Hepatic stellate cell (primary cell): ENCODE measurements at regions not wholly inside any gene's neighbourhood (a gene's known extent, or its start where the extent isn't known, plus 50 kb on each side); places are given as distances from the start of the nearest gene placed in this dataset.
"Not testable (repeated sequence)": the region's sequence is repeated elsewhere in the genome, so short reads cannot be mapped to it uniquely, and the experiment has no call there.

Experiments
- DNase-seq: peaks from one replicate; pipeline ENCODE4 v3.0.0; 2011; ENCODE audit warnings: low spot score

DNA sequence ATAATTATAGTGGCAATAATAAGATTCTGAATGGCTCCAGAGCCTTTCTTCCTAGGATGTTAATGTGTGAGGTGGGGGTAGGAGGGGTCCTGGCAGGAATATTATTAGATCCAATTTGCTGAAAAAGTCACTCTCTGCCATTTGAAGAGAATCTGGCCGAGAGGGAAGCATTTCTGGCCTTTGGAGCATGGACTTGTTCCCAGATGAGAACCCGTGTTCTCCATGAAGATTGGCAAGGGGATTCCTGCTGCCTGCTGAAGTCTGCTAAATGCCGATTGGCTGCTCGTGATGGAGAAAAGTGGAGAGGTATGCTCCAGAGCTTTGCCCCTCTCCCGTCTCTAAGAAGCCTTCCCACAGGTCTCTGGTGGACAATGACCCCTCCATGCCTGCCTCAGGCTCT is 135.6 kb downstream of the TRIM43 start:
- DNase-seq: not testable (repeated sequence)

DNA sequence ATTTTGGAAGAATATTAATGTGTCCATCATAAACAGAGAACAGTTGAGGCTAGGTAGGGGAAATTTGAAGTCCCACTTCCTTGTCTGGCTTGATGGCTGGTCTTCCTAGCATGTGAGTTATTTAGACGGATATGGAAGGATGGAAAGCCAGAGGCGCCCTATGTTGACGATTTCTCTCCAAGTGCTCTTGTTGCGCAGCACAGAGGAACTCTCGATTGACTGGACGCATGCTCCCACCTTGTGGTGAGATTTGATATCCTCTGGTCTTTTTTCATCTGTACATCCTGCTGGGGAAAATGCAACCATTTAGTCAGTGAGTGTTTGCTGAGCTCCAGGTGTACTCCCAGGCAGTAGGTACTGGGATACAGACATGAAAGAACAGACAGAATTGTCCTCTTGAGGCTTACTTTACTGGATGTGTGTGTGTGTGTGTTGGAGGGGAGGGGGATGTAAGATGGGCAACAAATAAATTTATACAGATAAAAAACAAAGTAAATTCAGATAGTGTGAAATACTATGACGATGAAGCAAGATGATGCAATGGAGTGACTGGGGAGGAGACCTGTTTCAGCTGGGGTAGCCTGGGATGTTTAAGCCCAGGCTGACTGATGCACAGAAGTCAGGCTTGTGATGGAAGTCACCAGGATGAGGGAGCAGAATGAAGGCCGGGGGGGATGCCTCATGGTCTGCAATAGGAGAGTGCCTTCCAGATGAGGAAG is 137.2 kb downstream of the TRIM43 start:
- DNase-seq: peak; percentile 48

DNA sequence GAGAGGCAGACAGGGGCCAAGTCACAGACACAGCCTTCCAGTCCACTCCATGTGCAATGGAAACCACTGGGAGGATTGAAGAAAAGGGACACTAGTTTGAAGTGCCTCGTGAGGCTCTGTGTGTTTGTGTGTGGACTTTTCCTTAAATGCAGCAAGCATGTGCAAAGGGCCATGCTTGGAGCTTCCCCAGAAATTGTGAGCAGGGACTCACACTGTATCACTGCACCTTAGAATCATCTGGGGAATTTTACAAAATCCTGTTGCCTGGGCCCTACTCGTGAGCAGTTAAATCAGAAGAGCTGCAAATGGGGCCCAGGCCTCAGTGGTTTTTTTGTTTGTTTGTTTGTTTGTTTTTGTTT is 137.8 kb downstream of the TRIM43 start:
- no peak for DNase-seq

DNA sequence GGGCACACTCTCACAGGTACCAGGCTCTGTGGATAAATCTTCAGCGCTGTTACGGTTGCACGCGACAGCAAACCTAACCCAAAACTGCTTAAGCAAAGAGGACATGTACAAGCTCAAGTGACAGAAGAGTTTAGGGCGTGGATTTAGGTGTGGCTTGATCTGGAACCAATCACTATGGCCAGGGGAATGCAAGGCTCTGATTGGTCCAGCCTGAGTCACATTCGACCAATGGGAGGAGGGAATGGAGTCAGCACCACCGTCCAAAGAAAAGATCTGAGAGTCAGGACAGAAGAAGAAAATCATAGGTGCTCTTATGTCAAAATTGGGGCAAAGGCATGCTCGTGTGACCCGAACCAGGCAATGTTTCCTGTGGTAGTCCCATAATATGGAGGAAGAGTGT is 139.0 kb downstream of the TRIM43 start:
- no peak for DNase-seq

DNA sequence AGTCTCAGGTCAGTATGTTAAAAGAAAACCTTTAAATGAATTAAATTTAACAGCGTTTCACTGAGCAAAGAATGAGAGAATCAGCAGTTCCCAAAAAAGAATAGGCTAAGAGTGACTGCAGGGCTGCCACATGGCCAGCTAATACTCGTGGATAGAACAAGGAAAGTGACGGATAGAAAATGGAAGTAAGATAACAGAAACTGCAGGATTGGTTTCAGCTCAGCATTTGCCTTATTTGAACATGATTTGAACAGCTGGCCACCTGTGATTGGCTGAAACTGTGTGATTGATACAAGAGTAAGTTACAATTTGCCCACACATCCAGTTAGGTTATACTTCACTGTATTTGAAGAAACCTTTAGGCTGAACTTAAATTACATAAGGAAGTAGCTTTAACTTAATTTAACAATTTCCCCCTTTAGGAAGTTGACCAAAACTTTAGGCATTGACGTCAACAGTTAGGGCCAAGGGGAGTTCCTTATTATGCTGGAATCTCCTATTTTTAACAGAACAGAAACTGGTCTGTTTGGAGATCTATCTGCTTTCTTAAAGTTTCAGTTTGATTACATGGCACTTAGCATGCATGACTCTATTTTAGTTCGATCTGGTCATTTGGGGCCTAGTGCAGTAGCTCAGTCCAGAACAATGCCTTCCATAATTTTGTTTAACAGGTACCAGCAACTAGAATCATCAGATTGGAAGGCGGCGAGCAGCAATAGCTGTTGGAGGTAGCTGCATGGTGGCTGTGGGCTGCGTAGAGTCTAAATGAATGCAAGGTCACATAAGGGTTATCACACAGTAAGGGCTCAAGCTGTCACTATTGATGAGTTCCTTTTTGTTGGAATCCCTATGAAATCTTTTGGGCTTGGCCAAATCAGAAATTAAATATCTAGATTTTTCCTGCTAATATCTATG is 143.4 kb downstream of the TRIM43 start:
- DNase-seq: no peak

DNA sequence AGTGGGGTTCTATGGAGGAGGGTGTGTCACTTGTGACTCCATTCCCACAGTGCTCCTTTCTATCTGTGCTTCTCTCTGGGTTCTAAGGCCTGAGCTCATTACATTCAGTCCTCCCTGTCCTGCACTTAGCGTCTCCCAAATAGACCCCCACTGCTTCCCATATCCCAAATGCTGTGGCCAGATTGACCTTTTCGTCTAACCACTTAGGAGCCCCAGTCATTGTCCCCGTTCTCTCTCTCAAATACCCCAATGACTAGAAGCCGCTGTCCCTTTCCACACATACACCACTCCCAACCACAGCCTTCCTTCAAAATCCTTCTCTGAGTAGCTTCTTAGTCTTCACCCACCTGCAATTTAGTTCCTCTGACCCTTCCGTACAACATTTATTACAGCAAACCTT is 146.5 kb downstream of the TRIM43 start:
- no peak for DNase-seq

DNA sequence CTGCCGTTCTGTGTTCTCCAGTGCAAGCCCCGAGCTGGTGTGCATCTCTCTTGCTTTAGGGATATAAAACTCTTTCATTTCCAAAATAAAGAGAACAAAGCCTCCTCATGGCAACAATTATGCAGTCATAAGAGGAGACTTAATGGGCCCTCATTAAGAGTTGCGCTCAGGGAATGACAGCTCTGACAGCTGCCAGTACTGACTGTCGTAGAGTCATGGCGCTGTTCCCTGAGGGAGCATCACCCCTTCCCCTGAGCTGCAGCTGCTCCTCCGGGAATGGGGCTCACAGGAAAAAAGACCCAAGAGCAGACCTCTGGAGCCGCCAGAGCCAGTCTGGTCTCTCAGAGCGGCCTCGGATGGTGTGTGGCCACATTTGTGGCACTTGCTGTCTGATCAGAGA is 160.3 kb downstream of the TRIM43 start:
- DNase-seq: not testable (repeated sequence)

DNA sequence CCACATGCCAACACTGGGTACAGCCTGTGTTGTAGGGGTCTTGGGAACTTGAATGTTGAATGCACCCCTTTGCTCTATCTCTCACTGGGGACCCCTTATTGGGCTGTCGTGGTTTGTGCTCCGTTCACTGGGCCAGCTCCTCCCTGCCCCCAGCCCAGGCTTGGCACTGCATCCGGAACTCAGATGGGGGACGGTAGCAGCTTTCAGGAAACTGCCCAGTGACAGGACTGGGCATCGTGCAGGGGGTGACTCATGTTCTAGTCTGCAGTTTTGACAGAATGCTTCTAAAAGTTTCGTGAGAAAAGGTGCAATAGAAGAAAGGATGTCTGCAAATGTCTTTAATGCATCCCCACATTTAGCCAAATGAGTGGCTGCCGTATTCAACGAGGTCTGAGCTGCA is 162.0 kb downstream of the TRIM43 start:
- not testable (repeated sequence) for DNase-seq

DNA sequence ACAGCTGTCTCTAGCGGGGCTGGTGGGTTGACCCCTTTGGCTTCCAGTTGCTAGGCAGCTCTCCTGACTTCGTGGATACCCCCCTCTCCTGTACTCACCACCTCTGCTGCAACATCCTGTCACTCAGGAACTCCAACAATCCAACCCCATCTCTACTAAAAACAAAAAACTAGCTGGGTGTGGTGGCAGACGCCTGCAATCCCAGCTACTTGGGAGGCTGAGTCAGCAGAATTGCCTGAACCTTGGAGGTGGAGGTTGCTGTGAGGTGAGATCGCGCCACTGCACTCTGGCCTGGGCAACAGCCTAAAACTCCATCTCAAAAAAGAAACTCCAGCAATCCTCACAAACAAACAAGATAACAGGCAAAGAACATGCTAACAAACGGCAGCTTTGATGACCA is 162.4 kb downstream of the TRIM43 start:
- DNase-seq: not testable (repeated sequence)

DNA sequence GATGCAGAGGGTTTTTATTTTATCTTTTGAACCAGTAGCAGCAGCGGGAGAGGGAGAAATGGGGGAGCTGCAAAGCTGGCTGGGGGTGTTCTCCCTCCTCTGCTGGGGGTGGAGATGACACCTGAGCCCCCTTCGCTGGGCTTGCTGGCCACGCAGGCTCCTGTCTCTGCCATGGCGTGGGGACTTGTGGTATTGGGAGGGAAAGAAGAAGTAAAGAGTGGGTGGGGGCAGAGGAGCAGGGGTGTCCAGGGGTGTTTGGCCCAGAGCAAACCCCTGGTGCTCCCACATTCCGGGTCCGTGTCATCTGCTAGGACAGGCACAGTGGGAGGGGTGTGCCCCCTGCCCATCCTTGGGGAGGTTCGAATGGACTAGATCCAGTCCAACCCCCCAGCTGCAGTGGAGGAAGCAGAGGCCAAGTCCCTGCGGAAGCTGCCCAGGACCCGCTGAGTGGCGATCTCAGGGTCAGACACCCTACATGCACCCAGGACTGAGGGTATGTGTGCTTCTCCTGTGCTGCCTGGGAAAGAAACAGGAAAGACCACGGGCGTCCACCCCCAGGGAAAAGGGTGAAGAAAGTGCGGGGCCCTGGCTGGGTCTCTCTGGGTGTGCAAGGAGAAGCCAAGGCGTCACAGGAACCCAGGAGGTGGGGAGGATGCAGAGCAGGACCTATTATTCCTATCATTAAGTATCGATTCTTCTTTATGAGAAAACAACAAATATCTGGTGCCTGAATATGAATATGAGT is 163.2 kb downstream of the TRIM43 start:
- DNase-seq: not testable (repeated sequence)

DNA sequence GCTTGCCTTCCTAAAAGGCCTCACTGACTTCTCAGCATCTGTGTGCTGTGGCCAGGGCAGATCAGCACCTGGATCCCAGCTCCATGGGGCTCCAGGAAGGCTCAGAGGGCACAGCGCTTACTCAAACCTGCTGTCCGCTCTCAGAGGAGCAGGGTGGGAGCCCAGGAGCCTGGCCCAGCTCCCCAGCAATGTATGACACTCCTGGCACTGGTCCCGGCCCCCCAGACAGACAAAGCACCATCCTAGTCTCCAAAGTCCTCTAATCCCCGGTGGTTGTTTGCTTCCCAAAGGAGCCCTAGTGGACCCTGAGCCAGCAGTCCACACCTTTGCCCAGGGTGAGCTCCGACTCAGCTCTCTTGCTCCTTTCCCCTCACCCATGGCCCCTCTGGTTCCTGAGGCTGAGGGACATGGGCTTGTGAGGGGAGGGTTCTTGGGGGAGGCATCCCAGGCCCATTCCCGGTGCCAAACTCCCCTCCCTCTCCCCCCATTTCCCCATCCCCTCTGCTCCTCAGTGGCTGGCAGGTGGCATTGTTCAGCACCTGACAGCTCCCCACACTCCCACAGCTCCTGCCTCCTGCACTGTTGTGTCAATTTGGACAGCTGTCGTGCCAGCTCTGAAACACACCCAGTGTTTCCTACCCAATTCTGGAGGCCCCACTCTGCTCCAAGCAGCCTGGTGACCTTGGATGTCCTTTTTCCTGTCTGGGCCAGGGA is 164.3 kb downstream of the TRIM43 start:
- not testable (repeated sequence) for DNase-seq

DNA sequence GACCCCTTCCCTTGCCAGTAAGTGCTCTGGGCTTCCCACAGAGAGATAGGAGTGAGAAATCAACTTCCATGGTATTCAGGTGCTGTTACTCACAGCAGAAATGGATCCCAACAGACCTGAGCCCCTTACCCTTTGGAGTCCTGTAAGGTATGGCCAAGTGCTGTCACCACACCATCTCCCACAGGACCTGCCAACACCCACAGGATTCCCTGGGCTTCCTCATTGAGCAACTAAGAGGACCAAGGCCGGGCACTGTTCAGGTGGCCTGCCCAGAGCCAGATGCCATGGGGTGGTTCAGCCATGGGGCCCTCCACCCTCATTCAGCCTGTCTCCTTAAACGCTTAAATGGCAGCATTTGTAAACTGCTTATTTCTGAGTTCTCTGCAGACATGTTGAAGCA is 166.2 kb downstream of the TRIM43 start:
- DNase-seq: no peak

DNA sequence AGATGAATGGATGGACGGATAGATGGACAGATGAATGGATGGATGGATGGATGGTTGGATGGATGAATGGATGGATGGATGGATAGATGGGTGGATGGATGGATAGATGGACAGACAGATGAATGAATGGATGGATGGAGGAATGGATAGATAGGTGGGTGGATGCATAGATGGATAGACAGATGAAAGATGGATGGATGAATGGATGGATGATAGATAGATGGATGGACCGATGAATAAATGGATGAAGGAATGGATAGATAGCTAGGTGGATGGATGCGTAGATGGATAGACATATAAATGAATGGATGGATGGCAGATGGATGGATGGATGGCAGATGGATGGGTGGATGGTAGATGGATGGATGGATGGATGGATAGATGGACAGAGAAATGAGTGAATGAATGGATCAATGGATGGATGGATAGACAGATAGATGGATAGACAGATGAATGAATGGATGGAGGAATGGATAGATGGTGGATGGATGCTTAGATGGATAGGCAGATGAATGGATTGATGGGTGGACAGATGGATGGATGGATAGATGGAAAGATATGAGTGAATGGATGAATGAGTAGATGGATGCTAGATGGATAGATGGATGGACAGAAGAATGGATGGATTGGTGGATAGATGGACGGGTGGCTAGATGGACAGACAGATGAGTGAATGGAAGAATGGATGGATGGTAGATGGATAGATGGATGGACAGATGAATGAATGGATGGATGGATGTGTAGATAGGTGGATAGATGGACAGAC is 167.9 kb downstream of the TRIM43 start:
- no peak for DNase-seq

DNA sequence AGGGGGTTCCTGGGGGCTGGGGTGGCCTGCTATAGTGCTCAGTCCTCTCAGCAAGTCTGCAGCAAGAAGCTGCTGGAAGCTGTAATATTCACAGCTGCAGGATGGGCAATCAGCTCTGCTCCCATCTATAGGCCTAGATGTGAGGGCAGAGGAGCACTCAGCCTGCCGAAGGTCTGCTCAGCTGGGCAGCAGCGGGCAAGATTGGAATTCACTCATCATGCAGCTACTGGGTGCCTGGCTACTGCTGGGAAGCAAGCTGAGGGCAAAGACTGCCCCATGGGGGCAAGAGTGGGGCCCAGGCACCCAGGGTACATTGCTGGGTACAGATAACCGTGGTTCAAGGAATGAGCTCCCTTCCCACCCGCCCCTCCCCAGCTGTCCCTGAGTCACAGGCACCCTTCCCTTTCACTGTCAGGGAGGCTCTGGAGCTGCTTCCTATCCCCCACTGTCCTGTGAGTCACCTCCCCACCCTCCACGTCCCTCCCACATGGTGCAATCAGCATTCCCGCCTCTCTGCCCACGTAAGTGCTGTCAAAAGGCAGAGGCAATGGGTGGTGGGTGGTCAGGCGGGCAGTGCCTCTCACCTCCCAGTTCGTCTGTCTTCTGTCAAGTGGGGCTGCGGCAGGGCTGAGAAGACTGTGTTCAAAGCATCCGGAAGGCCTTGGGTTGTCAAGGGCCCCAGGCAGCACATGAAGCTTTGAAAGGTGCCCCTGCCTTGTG is 169.2 kb downstream of the TRIM43 start:
- DNase-seq: peak; percentile 66

DNA sequence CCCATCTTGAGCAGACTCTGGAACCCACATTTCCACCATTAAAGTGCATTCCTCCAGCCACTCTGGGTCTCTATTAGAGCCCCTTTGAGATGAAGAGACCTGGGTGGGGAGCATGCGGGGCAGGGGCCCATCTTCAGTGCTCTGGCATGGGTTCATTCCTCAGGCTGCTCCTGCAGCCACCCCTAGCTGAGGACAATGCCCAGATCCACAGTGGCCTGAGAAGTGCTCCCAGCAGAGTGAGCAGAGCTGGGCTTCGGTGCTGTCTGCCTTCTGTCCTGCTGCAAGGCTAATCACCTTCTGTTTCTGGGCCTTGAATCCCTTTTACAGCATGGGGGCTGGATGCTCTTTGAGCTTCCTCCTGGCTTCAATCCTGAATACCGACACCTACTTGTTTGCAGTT is 169.8 kb downstream of the TRIM43 start:
- no peak for DNase-seq

DNA sequence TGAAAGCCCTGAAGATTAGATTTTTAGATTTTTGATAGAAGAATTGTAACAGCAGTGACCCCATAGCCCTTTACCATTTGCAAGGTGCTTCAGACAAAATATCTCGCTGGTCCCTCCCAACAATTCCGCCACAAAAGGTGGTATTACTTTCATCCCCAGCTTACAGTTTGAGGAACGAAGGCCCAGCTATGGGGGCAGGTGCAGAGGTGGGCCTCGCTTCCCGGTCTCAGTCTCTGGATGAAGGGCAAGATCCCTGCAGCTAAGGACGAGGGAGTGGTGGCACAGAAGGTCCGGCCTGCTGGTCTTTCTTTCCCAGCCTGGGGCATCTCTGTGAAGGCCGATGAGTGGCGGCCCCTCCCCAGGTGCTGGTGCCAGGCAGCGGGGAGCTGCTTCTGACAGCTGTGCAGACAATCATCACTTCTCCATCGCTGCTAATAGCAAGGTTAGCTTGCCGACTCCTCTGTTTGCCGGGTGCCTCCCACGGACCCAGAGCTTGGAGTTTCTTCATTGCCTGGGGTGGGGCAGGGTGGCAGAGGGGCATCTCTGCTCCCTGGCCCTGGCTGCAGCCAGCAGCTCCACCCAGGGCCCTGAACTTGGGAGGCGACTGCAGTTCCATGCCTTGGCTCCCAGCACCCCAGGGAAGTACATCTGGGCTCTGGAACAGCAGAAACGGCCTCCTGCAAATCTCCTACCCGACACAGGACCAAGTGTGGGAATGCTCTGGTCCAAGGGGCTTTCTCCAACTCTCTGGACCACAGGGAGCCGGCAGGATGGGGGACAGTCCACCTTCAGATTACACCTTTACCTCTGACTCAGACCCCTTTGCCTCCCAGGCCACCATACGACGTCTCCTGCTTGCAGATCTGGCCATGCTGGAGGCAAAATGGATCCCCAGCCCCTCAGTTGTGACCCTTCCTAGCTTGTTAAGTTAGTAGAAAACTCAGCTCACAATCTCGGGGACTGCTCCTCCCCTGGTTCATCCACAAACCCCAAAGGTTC is 170.5 kb downstream of the TRIM43 start:
- not testable (repeated sequence) for DNase-seq

DNA sequence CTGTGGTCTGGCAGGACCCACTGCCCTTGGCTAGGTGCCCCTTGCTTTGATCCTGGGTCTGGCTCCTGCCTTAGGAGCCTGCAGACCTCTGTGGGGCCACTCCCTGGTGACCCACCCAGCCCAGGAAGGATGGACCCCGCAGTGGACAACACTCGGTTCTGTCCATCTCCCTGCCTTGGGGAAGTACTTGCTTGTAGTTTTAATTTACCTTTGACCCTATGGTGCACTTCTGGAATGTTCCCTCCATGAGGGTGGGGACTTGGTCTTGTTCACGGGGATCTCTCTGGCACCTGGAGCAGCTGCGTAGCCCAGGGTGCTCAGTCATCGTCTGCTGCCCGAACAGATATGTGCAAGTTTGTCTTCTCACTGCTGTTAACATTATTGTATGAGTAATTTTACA is 171.3 kb downstream of the TRIM43 start:
- not testable (repeated sequence) for DNase-seq

DNA sequence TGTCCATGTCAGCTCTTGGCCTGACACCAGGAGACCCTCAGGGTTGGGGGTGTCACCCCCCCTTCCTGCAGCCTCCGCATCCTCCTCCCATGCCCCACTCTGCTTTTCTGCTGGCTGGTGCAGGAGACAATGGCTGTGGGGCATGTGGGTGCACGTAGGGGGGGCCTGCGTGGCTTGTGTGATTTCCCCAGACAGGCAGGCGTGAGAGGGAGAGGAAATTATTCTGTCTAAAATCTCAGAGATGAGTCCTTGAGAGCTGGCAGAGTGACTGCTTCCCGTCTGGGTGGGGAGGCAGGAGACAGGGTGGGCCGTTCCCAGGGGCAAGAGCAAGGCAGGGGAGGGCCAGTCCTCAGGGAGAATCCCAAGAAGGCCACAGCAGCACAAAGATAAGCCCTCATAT is 173.2 kb downstream of the TRIM43 start:
- not testable (repeated sequence) for DNase-seq
